ENCODE measurements at regions not wholly inside any gene's neighbourhood (a gene's known extent, or its start where the extent isn't known, plus 50 kb on each side); places are given as distances from the start of the nearest gene placed in this dataset.
A peak's percentile ranks its signal among the peaks of the same experiment; 100 is the strongest.

DNA sequence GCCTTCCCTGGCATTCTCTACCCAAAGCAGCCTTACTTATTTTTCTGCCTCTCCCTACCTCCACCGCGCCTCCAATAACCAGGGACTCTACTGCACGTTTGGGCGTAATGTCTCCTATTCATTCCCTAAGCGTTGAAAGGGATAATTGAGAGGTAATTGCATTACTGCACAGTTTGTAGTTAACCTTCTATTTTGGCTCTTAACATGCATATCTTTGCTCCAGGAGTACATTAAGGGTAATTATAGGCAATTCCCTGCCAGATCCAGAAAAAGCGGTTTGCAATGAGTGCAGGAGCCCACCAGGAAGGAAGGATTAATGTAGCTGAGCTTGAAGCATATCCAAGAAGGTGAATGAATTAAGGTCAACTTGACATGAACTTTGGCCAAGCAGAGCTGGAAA, 558.4 kb downstream of the TYW1 start:
- H3K4me3 ChIP-seq (ENCODE audit: low read depth in 1 of 5, low read length in 5 of 5), result no peak overlapping the region
- H3K36me3 ChIP-seq (ENCODE audit: control insufficient read depth in 5 of 5, insufficient read depth in 5 of 5, low read length in 5 of 5), result no peaks in the 10 kb centered on the region
- H3K9me3 ChIP-seq (ENCODE audit: control insufficient read depth in 5 of 5, low read length in 5 of 5), result peaks cover 0 to 9% (median 0%) of the 10 kb centered on the region in 5 donors
- H3K27me3 ChIP-seq (ENCODE audit: control insufficient read depth in 5 of 5, insufficient read depth in 4 of 5, low read length in 5 of 5), result peaks cover 0 to 4% (median 0%) of the 10 kb centered on the region in 5 donors
- H3K27ac ChIP-seq (ENCODE audit: low read depth, low read length), result no peak overlapping the region
- no peak overlapping the region for H3K9ac ChIP-seq (ENCODE audit: low read length in 5 of 5)
- peaks cover 0 to 3% (median 0%) of the 10 kb centered on the region in 5 donors for H3K4me1 ChIP-seq (ENCODE audit: control insufficient read depth in 5 of 5, insufficient read depth in 5 of 5, low read length in 5 of 5)

DNA sequence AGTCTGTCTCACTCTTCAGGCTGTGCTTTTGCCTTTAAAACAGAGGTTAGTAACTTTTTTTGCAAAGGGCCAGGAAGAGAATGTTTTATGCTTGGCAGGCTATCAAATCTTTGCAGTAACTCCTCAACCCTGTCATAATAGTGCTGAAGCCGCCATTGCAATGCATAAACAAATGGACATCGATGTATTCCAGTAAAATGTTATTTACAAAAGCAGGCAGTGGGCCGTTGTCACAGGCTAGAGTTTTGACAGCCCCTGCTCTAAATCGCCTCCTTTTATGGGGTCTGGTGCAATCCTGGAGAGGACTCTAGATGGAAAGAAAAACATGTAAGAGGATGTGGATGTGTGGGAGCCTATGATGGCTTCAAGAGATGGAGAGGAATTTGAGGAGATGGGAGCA, 568.3 kb downstream of the TYW1 start:
- H3K36me3 ChIP-seq (ENCODE audit: control insufficient read depth in 5 of 5, insufficient read depth in 5 of 5, low read length in 5 of 5), result no peaks in the 10 kb centered on the region
- H3K4me3 ChIP-seq (ENCODE audit: low read depth in 1 of 5, low read length in 5 of 5), result no peak overlapping the region
- H3K27me3 ChIP-seq (ENCODE audit: control insufficient read depth in 5 of 5, insufficient read depth in 4 of 5, low read length in 5 of 5), result peaks cover 0 to 3% (median 0%) of the 10 kb centered on the region in 5 donors
- peaks cover 0 to 6% (median 4%) of the 10 kb centered on the region in 5 donors for H3K9me3 ChIP-seq (ENCODE audit: control insufficient read depth in 5 of 5, low read length in 5 of 5)
- no peak overlapping the region for H3K9ac ChIP-seq (ENCODE audit: low read length in 5 of 5)
- H3K4me1 ChIP-seq (ENCODE audit: control insufficient read depth in 5 of 5, insufficient read depth in 5 of 5, low read length in 5 of 5), result no peaks in the 10 kb centered on the region
- H3K27ac ChIP-seq (ENCODE audit: low read depth, low read length), result no peak overlapping the region

DNA sequence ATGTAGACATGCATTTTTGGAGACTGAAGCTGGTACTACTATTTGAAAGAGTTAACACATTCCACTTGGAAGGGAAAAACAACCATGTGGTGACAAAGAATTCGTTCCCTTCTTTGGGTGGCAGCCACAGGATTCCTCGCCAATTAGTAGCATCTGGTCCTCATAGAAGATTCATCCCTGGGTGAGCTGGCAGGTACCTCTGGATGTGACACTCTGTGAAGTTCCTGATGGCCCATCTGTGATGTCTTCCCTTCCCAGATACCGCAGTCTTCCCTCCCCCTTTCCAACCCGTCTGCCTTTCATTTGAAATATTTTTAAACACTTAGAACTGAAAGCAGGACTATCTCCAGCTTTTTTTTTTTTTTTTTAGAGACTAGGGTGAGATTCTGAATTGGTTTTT, 569.5 kb downstream of the TYW1 start:
- H3K9me3 ChIP-seq (ENCODE audit: control insufficient read depth in 5 of 5, low read length in 5 of 5), result peaks cover 0 to 3% (median 0%) of the 10 kb centered on the region in 5 donors
- H3K36me3 ChIP-seq (ENCODE audit: control insufficient read depth in 5 of 5, insufficient read depth in 5 of 5, low read length in 5 of 5), result no peaks in the 10 kb centered on the region
- no peaks in the 10 kb centered on the region for H3K4me1 ChIP-seq (ENCODE audit: control insufficient read depth in 5 of 5, insufficient read depth in 5 of 5, low read length in 5 of 5)
- H3K27ac ChIP-seq (ENCODE audit: low read depth, low read length), result no peak overlapping the region
- no peak overlapping the region for H3K4me3 ChIP-seq (ENCODE audit: low read depth in 1 of 5, low read length in 5 of 5)
- peaks cover 0 to 3% (median 0%) of the 10 kb centered on the region in 5 donors for H3K27me3 ChIP-seq (ENCODE audit: control insufficient read depth in 5 of 5, insufficient read depth in 4 of 5, low read length in 5 of 5)
- no peak overlapping the region for H3K9ac ChIP-seq (ENCODE audit: low read length in 5 of 5)

DNA sequence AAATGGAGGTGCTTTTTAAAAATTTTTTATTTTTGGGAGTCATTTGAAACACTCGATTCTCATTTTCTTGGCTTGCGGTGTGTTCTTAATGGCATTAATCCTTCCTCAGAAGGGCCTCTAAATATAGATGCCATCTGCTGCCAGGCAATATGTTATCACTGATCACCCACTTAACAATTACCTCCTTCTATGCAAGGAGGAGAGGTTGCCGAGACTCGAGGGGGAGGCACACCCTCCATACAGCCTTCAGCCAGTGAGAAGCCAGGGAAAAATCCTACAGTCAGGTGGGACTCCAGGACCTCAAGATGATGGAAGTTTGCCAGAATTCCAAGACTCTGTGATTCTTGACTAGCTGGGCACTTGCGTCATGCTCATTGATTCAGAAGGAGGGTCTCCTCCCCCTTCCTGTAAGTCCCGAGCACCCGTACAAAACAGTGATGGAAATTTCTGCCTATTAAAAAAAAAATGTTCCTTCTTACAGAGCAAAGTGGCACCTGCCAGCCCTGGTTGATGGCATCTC, 574.5 kb downstream of the TYW1 start:
- no peak overlapping the region for H3K27ac ChIP-seq (ENCODE audit: low read depth, low read length)
- no peak overlapping the region for H3K9ac ChIP-seq (ENCODE audit: low read length in 5 of 5)
- H3K4me3 ChIP-seq (ENCODE audit: low read depth in 1 of 5, low read length in 5 of 5), result no peak overlapping the region
- H3K9me3 ChIP-seq (ENCODE audit: control insufficient read depth in 5 of 5, low read length in 5 of 5), result peaks cover 0 to 4% (median 0%) of the 10 kb centered on the region in 5 donors
- H3K36me3 ChIP-seq (ENCODE audit: control insufficient read depth in 5 of 5, insufficient read depth in 5 of 5, low read length in 5 of 5), result no peaks in the 10 kb centered on the region
- H3K27me3 ChIP-seq (ENCODE audit: control insufficient read depth in 5 of 5, insufficient read depth in 4 of 5, low read length in 5 of 5), result no peaks in the 10 kb centered on the region
- H3K4me1 ChIP-seq (ENCODE audit: control insufficient read depth in 5 of 5, insufficient read depth in 5 of 5, low read length in 5 of 5), result no peaks in the 10 kb centered on the region

DNA sequence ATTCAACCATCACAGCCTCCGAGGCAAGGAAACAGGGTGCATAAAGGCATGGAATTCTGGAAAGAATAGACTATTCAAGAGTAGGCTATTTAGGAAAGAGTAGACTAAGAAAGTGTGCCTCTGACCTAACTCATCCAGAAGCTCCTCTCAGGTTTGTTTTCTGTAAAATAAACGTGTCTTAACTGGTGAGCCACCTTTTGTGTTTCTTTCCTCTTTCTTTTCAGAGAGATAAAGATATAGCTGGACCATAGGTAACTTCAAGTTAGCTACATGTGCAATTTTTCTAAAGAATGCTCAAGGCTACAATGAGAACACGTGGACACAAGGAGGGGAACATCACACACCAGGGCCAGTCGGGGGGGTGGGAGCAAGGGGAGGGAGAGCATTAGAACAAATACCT, 577.0 kb downstream of the TYW1 start:
- peaks cover 0 to 4% (median 0%) of the 10 kb centered on the region in 5 donors for H3K9me3 ChIP-seq (ENCODE audit: control insufficient read depth in 5 of 5, low read length in 5 of 5)
- no peaks in the 10 kb centered on the region for H3K27me3 ChIP-seq (ENCODE audit: control insufficient read depth in 5 of 5, insufficient read depth in 4 of 5, low read length in 5 of 5)
- H3K4me1 ChIP-seq (ENCODE audit: control insufficient read depth in 5 of 5, insufficient read depth in 5 of 5, low read length in 5 of 5), result no peaks in the 10 kb centered on the region
- no peak overlapping the region for H3K4me3 ChIP-seq (ENCODE audit: low read depth in 1 of 5, low read length in 5 of 5)
- H3K9ac ChIP-seq (ENCODE audit: low read length in 5 of 5), result no peak overlapping the region
- H3K27ac ChIP-seq (ENCODE audit: low read depth, low read length), result no peak overlapping the region
- no peaks in the 10 kb centered on the region for H3K36me3 ChIP-seq (ENCODE audit: control insufficient read depth in 5 of 5, insufficient read depth in 5 of 5, low read length in 5 of 5)

DNA sequence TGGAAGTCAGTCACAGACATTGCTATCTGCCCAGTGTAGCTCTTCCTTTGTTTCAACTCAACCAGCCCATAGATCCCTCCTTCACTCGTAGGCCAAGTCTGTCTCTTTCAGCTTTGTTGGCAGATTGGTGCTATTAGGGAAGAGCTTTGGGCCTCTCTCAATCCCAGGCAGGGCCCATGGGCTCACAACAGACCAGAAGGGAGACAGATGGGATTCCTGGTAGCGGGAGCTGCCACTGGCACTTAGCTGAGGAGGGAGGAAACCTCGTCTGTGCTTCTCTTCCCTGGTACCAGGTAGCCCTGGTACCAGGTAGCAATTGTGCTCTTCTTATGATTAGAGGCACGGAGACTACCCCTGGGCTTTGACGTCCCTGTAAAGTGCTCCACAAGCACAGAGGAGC, 592.0 kb downstream of the TYW1 start:
- Histone ChIP-seq H3K9ac (ENCODE audit: low read length in 5 of 5) (no peak overlapping the region), H3K27me3 (ENCODE audit: control insufficient read depth in 5 of 5, insufficient read depth in 4 of 5, low read length in 5 of 5) (no peaks in the 10 kb centered on the region), H3K4me1 (ENCODE audit: control insufficient read depth in 5 of 5, insufficient read depth in 5 of 5, low read length in 5 of 5) (no peaks in the 10 kb centered on the region), H3K4me3 (ENCODE audit: low read depth in 1 of 5, low read length in 5 of 5) (peak overlapping the region in 1 of 5 donors; percentile 2), H3K9me3 (ENCODE audit: control insufficient read depth in 5 of 5, low read length in 5 of 5) (peaks cover 8 to 44% (median 38%) of the 10 kb centered on the region in 5 donors), H3K27ac (ENCODE audit: low read depth, low read length) (no peak overlapping the region), H3K36me3 (ENCODE audit: control insufficient read depth in 5 of 5, insufficient read depth in 5 of 5, low read length in 5 of 5) (no peaks in the 10 kb centered on the region)

DNA sequence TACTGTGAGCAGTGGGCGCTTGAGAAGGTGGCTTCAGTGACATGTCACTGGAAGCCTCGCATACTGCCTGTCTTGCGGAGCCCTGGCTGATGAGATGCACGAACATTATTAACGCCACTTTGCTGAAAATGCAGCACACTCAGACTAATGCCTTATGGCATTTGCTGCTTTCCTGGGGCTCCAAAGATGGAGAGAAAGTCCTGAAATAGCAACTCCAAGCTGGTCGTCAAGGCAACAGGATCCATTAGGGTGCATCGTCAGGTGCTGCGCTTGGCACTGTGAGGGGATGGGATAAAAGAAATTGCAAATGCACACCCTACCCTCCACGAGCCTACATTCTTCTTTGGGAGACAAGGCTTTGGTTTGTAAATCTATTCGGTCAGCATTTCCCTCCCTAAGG, 592.5 kb downstream of the TYW1 start:
- H3K9me3 ChIP-seq (ENCODE audit: control insufficient read depth in 5 of 5, low read length in 5 of 5), result peaks cover 8 to 44% (median 37%) of the 10 kb centered on the region in 5 donors
- peaks cover 0 to 4% (median 0%) of the 10 kb centered on the region in 5 donors for H3K27me3 ChIP-seq (ENCODE audit: control insufficient read depth in 5 of 5, insufficient read depth in 4 of 5, low read length in 5 of 5)
- no peaks in the 10 kb centered on the region for H3K4me1 ChIP-seq (ENCODE audit: control insufficient read depth in 5 of 5, insufficient read depth in 5 of 5, low read length in 5 of 5)
- H3K27ac ChIP-seq (ENCODE audit: low read depth, low read length), result no peak overlapping the region
- no peak overlapping the region for H3K9ac ChIP-seq (ENCODE audit: low read length in 5 of 5)
- no peaks in the 10 kb centered on the region for H3K36me3 ChIP-seq (ENCODE audit: control insufficient read depth in 5 of 5, insufficient read depth in 5 of 5, low read length in 5 of 5)
- no peak overlapping the region for H3K4me3 ChIP-seq (ENCODE audit: low read depth in 1 of 5, low read length in 5 of 5)

DNA sequence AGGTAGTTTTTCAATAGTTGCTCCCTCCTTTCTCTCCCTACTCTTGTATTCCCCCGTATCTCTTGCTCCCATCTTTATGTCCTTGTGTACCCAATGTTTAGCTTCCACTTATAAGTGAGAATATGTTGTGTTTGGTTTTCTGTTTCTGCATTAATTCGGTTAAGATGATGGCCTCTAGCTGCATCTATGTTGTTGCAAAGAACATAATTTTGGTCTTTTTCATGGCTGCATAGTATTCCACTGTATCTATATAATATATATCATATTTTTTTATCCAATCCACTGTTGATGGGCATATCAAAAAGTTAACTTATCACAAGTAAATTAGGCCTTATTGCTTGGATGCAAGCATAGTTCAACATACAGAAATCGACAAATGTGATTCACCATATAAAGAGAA, 594.0 kb downstream of the TYW1 start:
- no peak overlapping the region for H3K9ac ChIP-seq (ENCODE audit: low read length in 5 of 5)
- no peak overlapping the region for H3K4me3 ChIP-seq (ENCODE audit: low read depth in 1 of 5, low read length in 5 of 5)
- H3K36me3 ChIP-seq (ENCODE audit: control insufficient read depth in 5 of 5, insufficient read depth in 5 of 5, low read length in 5 of 5), result no peaks in the 10 kb centered on the region
- H3K9me3 ChIP-seq (ENCODE audit: control insufficient read depth in 5 of 5, low read length in 5 of 5), result peaks cover 8 to 42% (median 33%) of the 10 kb centered on the region in 5 donors
- no peak overlapping the region for H3K27ac ChIP-seq (ENCODE audit: low read depth, low read length)
- peaks cover 0 to 10% (median 4%) of the 10 kb centered on the region in 5 donors for H3K27me3 ChIP-seq (ENCODE audit: control insufficient read depth in 5 of 5, insufficient read depth in 4 of 5, low read length in 5 of 5)
- no peaks in the 10 kb centered on the region for H3K4me1 ChIP-seq (ENCODE audit: control insufficient read depth in 5 of 5, insufficient read depth in 5 of 5, low read length in 5 of 5)

DNA sequence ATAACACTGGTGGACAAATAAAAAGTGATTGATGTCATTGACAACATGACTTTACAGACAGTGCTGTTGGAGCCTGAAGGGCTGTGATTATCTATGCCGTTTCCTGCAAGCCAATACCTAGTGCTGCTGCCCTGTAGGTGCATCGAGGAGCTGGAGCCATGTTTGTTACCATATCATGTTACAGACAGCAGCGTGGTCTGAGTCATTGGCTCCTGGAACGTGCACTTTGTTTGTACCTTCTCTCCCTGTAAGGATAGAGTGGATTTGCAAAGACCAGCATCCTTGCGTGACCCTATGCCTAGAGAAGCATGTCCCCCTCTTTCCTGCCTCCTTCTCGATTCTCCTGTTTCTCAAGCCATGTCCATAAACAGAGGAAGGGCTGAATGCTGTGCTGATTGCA, 597.2 kb downstream of the TYW1 start:
- H3K4me1 ChIP-seq (ENCODE audit: control insufficient read depth in 5 of 5, insufficient read depth in 5 of 5, low read length in 5 of 5), result no peaks in the 10 kb centered on the region
- H3K9ac ChIP-seq (ENCODE audit: low read length in 5 of 5), result no peak overlapping the region
- no peaks in the 10 kb centered on the region for H3K36me3 ChIP-seq (ENCODE audit: control insufficient read depth in 5 of 5, insufficient read depth in 5 of 5, low read length in 5 of 5)
- H3K27me3 ChIP-seq (ENCODE audit: control insufficient read depth in 5 of 5, insufficient read depth in 4 of 5, low read length in 5 of 5), result peaks cover 0 to 10% (median 5%) of the 10 kb centered on the region in 5 donors
- no peak overlapping the region for H3K4me3 ChIP-seq (ENCODE audit: low read depth in 1 of 5, low read length in 5 of 5)
- no peak overlapping the region for H3K27ac ChIP-seq (ENCODE audit: low read depth, low read length)
- H3K9me3 ChIP-seq (ENCODE audit: control insufficient read depth in 5 of 5, low read length in 5 of 5), result peaks cover 5 to 15% (median 8%) of the 10 kb centered on the region in 5 donors

DNA sequence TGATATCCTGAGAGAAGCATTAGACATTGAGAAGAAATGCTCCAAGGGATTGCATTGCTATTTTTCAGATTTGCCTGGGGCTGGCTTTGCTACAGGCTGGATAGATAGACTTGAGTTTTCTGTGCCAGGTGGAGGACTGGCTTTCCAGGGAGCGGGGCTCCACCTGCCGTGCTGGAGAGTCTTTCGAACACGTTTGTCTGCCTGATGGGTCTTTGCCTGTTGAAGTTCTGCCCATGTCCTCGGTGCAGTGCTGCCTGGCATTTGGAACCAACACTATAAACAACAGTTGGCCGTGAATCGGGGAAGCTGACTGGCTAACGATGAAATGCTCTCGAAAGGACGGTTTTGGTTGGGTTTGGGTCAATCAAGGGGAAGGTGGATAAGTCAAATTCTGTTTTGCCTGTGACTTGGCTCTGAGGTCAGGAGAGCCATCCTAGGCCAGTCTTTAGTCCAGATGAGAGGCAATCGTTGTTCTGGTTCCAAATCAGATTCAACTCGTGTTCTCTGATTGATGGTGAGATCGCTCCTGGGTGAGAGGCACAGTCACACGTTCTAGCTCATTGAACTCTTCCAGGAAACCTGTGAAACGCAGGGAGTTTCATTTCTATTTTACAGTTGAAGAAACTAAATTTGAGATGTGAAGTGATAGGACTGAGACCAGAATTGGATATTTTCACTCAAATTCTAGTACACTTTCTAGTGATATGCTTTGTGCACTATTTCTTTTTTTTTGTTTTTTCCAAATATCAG, 599.0 kb downstream of the TYW1 start:
- Histone ChIP-seq H3K4me3 (ENCODE audit: low read depth in 1 of 5, low read length in 5 of 5) (no peak overlapping the region), H3K36me3 (ENCODE audit: control insufficient read depth in 5 of 5, insufficient read depth in 5 of 5, low read length in 5 of 5) (no peaks in the 10 kb centered on the region), H3K9ac (ENCODE audit: low read length in 5 of 5) (no peak overlapping the region), H3K4me1 (ENCODE audit: control insufficient read depth in 5 of 5, insufficient read depth in 5 of 5, low read length in 5 of 5) (no peaks in the 10 kb centered on the region), H3K9me3 (ENCODE audit: control insufficient read depth in 5 of 5, low read length in 5 of 5) (peaks cover 0 to 8% (median 0%) of the 10 kb centered on the region in 5 donors), H3K27me3 (ENCODE audit: control insufficient read depth in 5 of 5, insufficient read depth in 4 of 5, low read length in 5 of 5) (peaks cover 0 to 14% (median 5%) of the 10 kb centered on the region in 5 donors), H3K27ac (ENCODE audit: low read depth, low read length) (no peak overlapping the region)
